ENCODE measurements at regions not wholly inside any gene's neighbourhood (a gene's known extent, or its start where the extent isn't known, plus 50 kb on each side); places are given as distances from the start of the nearest gene placed in this dataset.

GRCh38 chr16:56022818-56023217 lies 147.6 kb upstream of the CES5A start:
- Histone ChIP-seq H3K4me1 (ENCODE audit: control insufficient read depth, insufficient read depth, low read length) (no peaks in the 10 kb centered on the region), H3K27me3 (ENCODE audit: control insufficient read depth, insufficient read depth, low read length) (peaks cover 21% of the 10 kb centered on the region; the same call in 1 of the 2 replicates), H3K36me3 (ENCODE audit: control insufficient read depth, insufficient read depth, low read length) (no peaks in the 10 kb centered on the region), H3K4me3 (ENCODE audit: low read depth, low read length) (no peak overlapping the region), H3K27ac (ENCODE audit: low read depth, low read length) (no peak overlapping the region), H3K9ac (ENCODE audit: low read length) (no peak overlapping the region), H3K9me3 (ENCODE audit: control insufficient read depth, insufficient read depth, low read depth, low read length) (no peaks in the 10 kb centered on the region)

DNA sequence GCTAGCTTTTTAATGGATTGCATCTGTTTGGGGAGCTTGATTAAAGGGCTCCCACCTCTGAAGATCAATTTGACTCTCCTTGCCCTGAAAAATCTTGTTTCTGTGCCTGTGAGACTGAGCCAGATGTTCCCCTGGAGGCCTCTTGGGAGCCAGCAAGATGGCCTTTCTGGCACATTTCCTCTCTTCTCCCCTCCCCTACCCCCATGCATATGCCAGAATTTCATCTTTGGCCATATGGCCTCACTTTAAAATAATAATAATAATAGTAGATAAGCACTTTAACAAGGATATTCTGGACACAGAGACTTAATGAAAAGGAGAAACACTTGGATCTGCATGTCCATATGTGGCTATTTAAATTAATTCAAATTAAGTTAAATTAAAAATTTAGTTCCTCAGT lies 144.1 kb upstream of the CES5A start:
- peaks cover 33% of the 10 kb centered on the region; the same call in 1 of the 2 replicates for H3K27me3 ChIP-seq (ENCODE audit: control insufficient read depth, insufficient read depth, low read length)
- no peak overlapping the region for H3K9ac ChIP-seq (ENCODE audit: low read length)
- H3K4me1 ChIP-seq (ENCODE audit: control insufficient read depth, insufficient read depth, low read length), result no peaks in the 10 kb centered on the region
- no peaks in the 10 kb centered on the region for H3K36me3 ChIP-seq (ENCODE audit: control insufficient read depth, insufficient read depth, low read length)
- H3K4me3 ChIP-seq (ENCODE audit: low read depth, low read length), result no peak overlapping the region
- no peak overlapping the region for H3K27ac ChIP-seq (ENCODE audit: low read depth, low read length)
- no peaks in the 10 kb centered on the region for H3K9me3 ChIP-seq (ENCODE audit: control insufficient read depth, insufficient read depth, low read depth, low read length)

DNA sequence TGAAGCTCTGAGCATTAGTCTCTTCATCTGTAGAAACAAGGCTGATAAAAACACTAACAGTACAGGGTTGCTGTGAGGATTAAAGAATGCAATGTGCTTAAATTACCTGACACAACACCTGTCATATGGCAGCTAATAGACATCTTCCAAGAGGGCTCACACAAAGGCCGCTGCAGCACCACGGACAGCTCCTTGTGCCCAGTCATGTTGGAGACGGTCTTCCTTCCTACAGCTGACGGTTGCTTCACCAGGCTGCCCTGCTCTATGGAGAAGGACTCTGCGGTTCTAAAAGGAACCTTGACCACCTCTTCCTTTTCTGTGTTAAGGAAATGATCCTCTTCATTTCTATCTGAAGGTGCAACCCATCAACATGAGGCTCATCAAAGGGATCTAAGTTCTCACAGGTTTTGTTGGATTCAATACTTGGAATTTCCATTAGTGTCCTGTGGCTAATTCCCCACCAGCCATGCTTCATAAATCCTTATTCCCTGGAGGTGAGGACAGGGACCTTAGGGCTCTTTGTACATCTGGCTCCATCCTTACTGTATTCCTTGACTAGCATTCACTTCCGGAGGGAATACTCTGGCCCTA lies 138.9 kb upstream of the CES5A start:
- H3K9ac ChIP-seq (ENCODE audit: low read length), result no peak overlapping the region
- no peak overlapping the region for H3K27ac ChIP-seq (ENCODE audit: low read depth, low read length)
- no peaks in the 10 kb centered on the region for H3K4me1 ChIP-seq (ENCODE audit: control insufficient read depth, insufficient read depth, low read length)
- H3K4me3 ChIP-seq (ENCODE audit: low read depth, low read length), result no peak overlapping the region
- peaks cover 44% of the 10 kb centered on the region for H3K27me3 ChIP-seq (ENCODE audit: control insufficient read depth, insufficient read depth, low read length)
- no peaks in the 10 kb centered on the region for H3K36me3 ChIP-seq (ENCODE audit: control insufficient read depth, insufficient read depth, low read length)
- H3K9me3 ChIP-seq (ENCODE audit: control insufficient read depth, insufficient read depth, low read depth, low read length), result no peaks in the 10 kb centered on the region

- H3K4me1 ChIP-seq (ENCODE audit: control insufficient read depth, insufficient read depth, low read length), result no peaks in the 10 kb centered on the region
- H3K27ac ChIP-seq (ENCODE audit: low read depth, low read length), result no peak overlapping the region
- H3K36me3 ChIP-seq (ENCODE audit: control insufficient read depth, insufficient read depth, low read length), result no peaks in the 10 kb centered on the region
- no peak overlapping the region for H3K4me3 ChIP-seq (ENCODE audit: low read depth, low read length)
- H3K9ac ChIP-seq (ENCODE audit: low read length), result no peak overlapping the region
- peaks cover 35% of the 10 kb centered on the region for H3K27me3 ChIP-seq (ENCODE audit: control insufficient read depth, insufficient read depth, low read length)
- H3K9me3 ChIP-seq (ENCODE audit: control insufficient read depth, insufficient read depth, low read depth, low read length), result no peaks in the 10 kb centered on the region
These were observed 137.3 kb upstream of the CES5A start for GRCh38 chr16:56012482-56012811.

GRCh38 chr16:56011808-56012481 lies 136.8 kb upstream of the CES5A start:
- no peaks in the 10 kb centered on the region for H3K36me3 ChIP-seq (ENCODE audit: control insufficient read depth, insufficient read depth, low read length)
- H3K9ac ChIP-seq (ENCODE audit: low read length), result no peak overlapping the region
- no peaks in the 10 kb centered on the region for H3K4me1 ChIP-seq (ENCODE audit: control insufficient read depth, insufficient read depth, low read length)
- H3K27ac ChIP-seq (ENCODE audit: low read depth, low read length), result no peak overlapping the region
- no peak overlapping the region for H3K4me3 ChIP-seq (ENCODE audit: low read depth, low read length)
- no peaks in the 10 kb centered on the region for H3K9me3 ChIP-seq (ENCODE audit: control insufficient read depth, insufficient read depth, low read depth, low read length)
- peaks cover 35% of the 10 kb centered on the region for H3K27me3 ChIP-seq (ENCODE audit: control insufficient read depth, insufficient read depth, low read length)

DNA sequence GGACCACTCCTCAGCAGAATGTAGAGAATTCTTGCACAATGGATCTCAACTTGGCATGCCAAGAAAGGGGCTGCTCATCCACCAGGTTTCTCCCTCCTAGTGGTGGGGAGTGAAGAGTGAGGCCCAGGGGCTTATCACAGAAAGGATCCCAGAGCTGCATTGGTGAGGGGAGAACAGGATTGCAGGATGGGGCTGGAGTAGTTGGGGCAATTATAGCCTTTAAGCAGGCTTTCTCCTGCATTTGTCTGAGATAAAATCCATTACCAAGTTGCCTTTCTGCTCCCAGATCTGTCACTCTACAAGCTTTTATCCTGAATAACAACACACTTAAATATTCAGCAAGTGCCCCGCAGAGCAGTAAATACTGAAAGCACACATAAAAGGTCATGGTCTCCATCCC lies 130.8 kb upstream of the CES5A start:
- Histone ChIP-seq H3K36me3 (ENCODE audit: control insufficient read depth, insufficient read depth, low read length) (no peaks in the 10 kb centered on the region), H3K4me3 (ENCODE audit: low read depth, low read length) (no peak overlapping the region), H3K27me3 (ENCODE audit: control insufficient read depth, insufficient read depth, low read length) (peaks cover 6% of the 10 kb centered on the region), H3K27ac (ENCODE audit: low read depth, low read length) (no peak overlapping the region), H3K4me1 (ENCODE audit: control insufficient read depth, insufficient read depth, low read length) (no peaks in the 10 kb centered on the region), H3K9me3 (ENCODE audit: control insufficient read depth, insufficient read depth, low read depth, low read length) (no peaks in the 10 kb centered on the region), H3K9ac (ENCODE audit: low read length) (no peak overlapping the region)

GRCh38 chr16:55999683-56000082 lies 124.5 kb upstream of the CES5A start:
- Histone ChIP-seq H3K9ac (ENCODE audit: low read length) (no peak overlapping the region), H3K27me3 (ENCODE audit: control insufficient read depth, insufficient read depth, low read length) (no peaks in the 10 kb centered on the region), H3K4me1 (ENCODE audit: control insufficient read depth, insufficient read depth, low read length) (no peaks in the 10 kb centered on the region), H3K9me3 (ENCODE audit: control insufficient read depth, insufficient read depth, low read depth, low read length) (no peaks in the 10 kb centered on the region), H3K27ac (ENCODE audit: low read depth, low read length) (no peak overlapping the region), H3K4me3 (ENCODE audit: low read depth, low read length) (no peak overlapping the region), H3K36me3 (ENCODE audit: control insufficient read depth, insufficient read depth, low read length) (no peaks in the 10 kb centered on the region)

DNA sequence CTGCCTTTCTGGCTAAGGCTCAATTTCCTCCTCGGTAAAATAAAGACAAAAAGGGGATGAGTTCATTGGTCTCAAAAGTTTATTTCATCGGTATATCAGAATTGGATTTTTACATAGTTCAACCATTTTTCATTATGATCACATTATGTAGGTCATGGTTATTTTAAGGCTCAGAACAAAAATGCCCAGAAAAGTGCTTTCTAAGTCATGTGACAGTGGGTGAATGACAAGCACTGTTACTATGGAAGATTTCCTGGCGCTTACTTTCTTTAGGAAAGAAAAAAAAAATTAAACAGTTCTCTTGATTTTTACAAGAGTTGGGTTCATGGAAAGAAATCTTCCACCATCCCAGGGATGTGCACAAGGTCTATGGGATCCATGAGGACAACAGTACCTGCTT lies 117.9 kb upstream of the CES5A start:
- H3K36me3 ChIP-seq (ENCODE audit: control insufficient read depth, insufficient read depth, low read length), result no peaks in the 10 kb centered on the region
- H3K9me3 ChIP-seq (ENCODE audit: control insufficient read depth, insufficient read depth, low read depth, low read length), result peaks cover 11% of the 10 kb centered on the region
- H3K27ac ChIP-seq (ENCODE audit: low read depth, low read length), result no peak overlapping the region
- H3K4me3 ChIP-seq (ENCODE audit: low read depth, low read length), result no peak overlapping the region
- H3K4me1 ChIP-seq (ENCODE audit: control insufficient read depth, insufficient read depth, low read length), result no peaks in the 10 kb centered on the region
- no peak overlapping the region for H3K9ac ChIP-seq (ENCODE audit: low read length)
- no peaks in the 10 kb centered on the region for H3K27me3 ChIP-seq (ENCODE audit: control insufficient read depth, insufficient read depth, low read length)

DNA sequence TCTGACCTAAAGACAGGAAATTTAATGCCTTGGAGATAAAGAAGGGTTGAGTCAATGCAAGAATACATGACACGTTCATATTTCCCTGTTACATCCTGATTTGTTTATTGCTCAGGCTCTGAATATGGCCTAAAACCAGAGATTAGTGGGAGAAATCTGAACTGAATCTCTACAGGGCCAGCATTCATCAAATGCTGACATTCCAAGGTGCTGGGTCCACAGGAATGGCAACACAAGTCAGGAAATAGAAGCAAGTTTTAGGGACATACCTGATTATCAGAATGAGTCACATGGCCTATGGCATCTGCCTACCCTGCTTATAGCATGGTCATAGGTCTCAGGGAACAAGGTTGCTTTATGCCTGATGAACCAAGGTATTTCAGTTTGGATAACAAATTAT lies 117.4 kb upstream of the CES5A start:
- no peak overlapping the region for H3K27ac ChIP-seq (ENCODE audit: low read depth, low read length)
- no peaks in the 10 kb centered on the region for H3K36me3 ChIP-seq (ENCODE audit: control insufficient read depth, insufficient read depth, low read length)
- no peaks in the 10 kb centered on the region for H3K4me1 ChIP-seq (ENCODE audit: control insufficient read depth, insufficient read depth, low read length)
- no peaks in the 10 kb centered on the region for H3K27me3 ChIP-seq (ENCODE audit: control insufficient read depth, insufficient read depth, low read length)
- no peak overlapping the region for H3K4me3 ChIP-seq (ENCODE audit: low read depth, low read length)
- no peak overlapping the region for H3K9ac ChIP-seq (ENCODE audit: low read length)
- H3K9me3 ChIP-seq (ENCODE audit: control insufficient read depth, insufficient read depth, low read depth, low read length), result peaks cover 11% of the 10 kb centered on the region

- H3K4me3 ChIP-seq (ENCODE audit: low read depth, low read length), result no peak overlapping the region
- H3K27me3 ChIP-seq (ENCODE audit: control insufficient read depth, insufficient read depth, low read length), result no peaks in the 10 kb centered on the region
- no peak overlapping the region for H3K27ac ChIP-seq (ENCODE audit: low read depth, low read length)
- H3K4me1 ChIP-seq (ENCODE audit: control insufficient read depth, insufficient read depth, low read length), result no peaks in the 10 kb centered on the region
- no peaks in the 10 kb centered on the region for H3K36me3 ChIP-seq (ENCODE audit: control insufficient read depth, insufficient read depth, low read length)
- H3K9ac ChIP-seq (ENCODE audit: low read length), result no peak overlapping the region
- peaks cover 11% of the 10 kb centered on the region for H3K9me3 ChIP-seq (ENCODE audit: control insufficient read depth, insufficient read depth, low read depth, low read length)
These were observed 116.7 kb upstream of the CES5A start for GRCh38 chr16:55991843-55992242.

GRCh38 chr16:55989569-55989907 lies 114.4 kb upstream of the CES5A start:
- H3K4me1 ChIP-seq (ENCODE audit: control insufficient read depth, insufficient read depth, low read length), result no peaks in the 10 kb centered on the region
- no peak overlapping the region for H3K4me3 ChIP-seq (ENCODE audit: low read depth, low read length)
- H3K36me3 ChIP-seq (ENCODE audit: control insufficient read depth, insufficient read depth, low read length), result no peaks in the 10 kb centered on the region
- H3K27ac ChIP-seq (ENCODE audit: low read depth, low read length), result no peak overlapping the region
- no peak overlapping the region for H3K9ac ChIP-seq (ENCODE audit: low read length)
- peaks cover 11% of the 10 kb centered on the region for H3K9me3 ChIP-seq (ENCODE audit: control insufficient read depth, insufficient read depth, low read depth, low read length)
- no peaks in the 10 kb centered on the region for H3K27me3 ChIP-seq (ENCODE audit: control insufficient read depth, insufficient read depth, low read length)
